ENCODE measurements at regions not wholly inside any gene's neighbourhood (a gene's known extent, or its start where the extent isn't known, plus 50 kb on each side); places are given as distances from the start of the nearest gene placed in this dataset.

DNA sequence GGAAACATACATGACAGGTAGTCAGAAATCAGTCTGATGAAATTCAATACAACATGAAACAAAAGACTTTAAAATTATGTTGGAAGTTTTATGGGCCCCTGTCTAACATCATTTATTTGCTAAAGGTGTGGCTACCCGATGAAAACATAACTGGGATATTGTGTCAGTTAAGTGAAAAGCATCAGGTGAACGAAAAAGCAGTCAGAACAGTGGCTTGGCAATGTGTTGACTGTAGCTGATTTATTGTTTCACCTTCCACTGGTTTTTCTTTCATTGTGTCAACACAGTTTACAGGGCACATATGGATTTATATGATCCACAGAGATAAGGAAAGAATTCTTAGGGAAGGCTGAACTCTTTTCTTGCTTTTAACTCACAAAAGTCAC, 429.6 kb upstream of the ZNF608 start:
- POLR2A ChIA-PET, result no interaction called here
- TF ChIP-seq, protein P1, sequence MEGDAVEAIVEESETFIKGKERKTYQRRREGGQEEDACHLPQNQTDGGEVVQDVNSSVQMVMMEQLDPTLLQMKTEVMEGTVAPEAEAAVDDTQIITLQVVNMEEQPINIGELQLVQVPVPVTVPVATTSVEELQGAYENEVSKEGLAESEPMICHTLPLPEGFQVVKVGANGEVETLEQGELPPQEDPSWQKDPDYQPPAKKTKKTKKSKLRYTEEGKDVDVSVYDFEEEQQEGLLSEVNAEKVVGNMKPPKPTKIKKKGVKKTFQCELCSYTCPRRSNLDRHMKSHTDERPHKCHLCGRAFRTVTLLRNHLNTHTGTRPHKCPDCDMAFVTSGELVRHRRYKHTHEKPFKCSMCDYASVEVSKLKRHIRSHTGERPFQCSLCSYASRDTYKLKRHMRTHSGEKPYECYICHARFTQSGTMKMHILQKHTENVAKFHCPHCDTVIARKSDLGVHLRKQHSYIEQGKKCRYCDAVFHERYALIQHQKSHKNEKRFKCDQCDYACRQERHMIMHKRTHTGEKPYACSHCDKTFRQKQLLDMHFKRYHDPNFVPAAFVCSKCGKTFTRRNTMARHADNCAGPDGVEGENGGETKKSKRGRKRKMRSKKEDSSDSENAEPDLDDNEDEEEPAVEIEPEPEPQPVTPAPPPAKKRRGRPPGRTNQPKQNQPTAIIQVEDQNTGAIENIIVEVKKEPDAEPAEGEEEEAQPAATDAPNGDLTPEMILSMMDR (IDR thresholded peaks at IDR 0.05; ENCODE audit: control extremely low read depth, extremely low read depth, low read depth, missing control alignments), result no peak
- CTCF ChIA-PET, result no interaction called here
- DNase-seq (ENCODE audit: extremely low spot score), result no peak

DNA sequence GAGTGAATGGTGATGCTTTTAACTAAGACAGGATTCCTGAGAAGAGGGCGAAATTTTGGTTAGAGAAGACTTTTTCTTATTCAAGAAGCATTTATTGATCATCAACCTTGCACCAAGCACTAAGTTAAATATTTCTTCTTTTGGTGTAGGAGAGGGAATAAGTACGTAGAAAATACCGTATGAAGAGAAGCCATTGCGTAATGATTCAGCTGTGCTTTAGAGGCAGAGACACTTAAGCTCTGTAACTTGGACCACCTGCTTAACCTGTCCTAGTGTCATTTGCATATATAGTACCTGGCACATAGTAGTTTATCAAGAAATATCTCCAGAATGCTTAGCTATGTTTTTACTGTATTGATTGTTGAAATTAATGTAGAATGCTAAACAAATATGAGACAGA, 430.9 kb upstream of the ZNF608 start:
- TF ChIP-seq, protein P1 (IDR thresholded peaks at IDR 0.05; ENCODE audit: control extremely low read depth, extremely low read depth, low read depth, missing control alignments), result no peak
- CTCF ChIA-PET, result interaction anchor here (1.2 kb wide), 1 partner anchor 19 kb away, joined by 3 read pairs; no protein-coding TSS in a partner anchor
- no peak for DNase-seq (ENCODE audit: extremely low spot score)
- POLR2A ChIA-PET, result no interaction called here

DNA sequence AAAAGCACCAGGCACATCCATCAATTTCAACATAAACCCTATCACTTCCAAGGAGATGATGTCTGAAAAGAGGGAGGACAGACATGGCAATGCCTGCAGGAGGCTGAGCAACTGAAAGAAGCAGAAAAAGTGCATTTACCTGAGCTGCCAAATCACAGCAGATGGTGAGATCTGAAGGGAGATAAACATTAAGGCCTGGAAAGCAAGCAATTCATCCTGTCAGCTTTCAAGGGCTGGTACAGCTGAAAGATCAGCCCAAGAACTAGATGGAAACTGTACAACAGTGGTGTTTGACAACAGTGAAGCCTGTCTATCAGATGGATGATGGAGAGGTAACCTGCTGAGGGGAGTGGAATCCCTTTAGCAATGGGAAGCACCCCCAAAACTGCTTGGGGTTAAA, 433.2 kb upstream of the ZNF608 start:
- ChIA-PET POLR2A (no interaction called here), CTCF (interaction anchor here (0.7 to 1.9 kb wide), 4 partner anchors 9 to 141 kb away, joined by 3 to 7 read pairs (median 4); no protein-coding TSS in a partner anchor)
- TF ChIP-seq, protein P1 (IDR thresholded peaks at IDR 0.05; ENCODE audit: control extremely low read depth, extremely low read depth, low read depth, missing control alignments), result no peak
- DNase-seq (ENCODE audit: extremely low spot score), result no peak

DNA sequence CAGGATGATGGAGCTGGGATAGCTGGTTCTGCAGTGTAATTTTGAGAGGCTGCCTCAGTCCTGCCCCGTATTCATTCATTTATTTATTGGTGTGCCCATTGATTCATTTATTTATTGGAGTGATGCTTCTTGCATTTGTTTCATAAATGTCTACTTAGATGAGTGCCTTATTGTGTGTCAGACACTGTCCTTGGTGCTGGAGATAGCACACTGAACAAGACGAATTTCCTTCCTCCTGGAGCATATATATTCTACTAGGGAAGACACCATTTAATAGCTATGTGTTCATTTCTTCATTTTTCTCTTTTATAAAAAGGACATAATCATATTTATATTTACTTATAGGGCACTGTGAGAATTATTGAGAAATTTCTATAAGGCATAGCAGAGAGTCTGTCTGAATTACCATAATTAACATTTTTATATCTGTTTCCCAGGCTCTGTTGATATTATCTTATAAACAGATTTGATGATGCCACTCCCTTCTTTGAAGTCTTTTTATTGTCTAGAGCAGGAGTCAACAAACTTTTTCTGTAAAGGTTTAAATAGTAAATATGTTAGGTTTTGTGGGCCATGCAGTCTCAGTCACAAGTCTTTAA, 433.9 kb upstream of the ZNF608 start:
- TF ChIP-seq, protein P1 (IDR thresholded peaks at IDR 0.05; ENCODE audit: control extremely low read depth, extremely low read depth, low read depth, missing control alignments), result no peak
- POLR2A ChIA-PET, result no interaction called here
- DNase-seq (ENCODE audit: extremely low spot score), result no peak
- CTCF ChIA-PET, result interaction anchor here (0.7 to 1.9 kb wide), 6 partner anchors 8 to 140 kb away, joined by 3 to 7 read pairs (median 4); no protein-coding TSS in a partner anchor

DNA sequence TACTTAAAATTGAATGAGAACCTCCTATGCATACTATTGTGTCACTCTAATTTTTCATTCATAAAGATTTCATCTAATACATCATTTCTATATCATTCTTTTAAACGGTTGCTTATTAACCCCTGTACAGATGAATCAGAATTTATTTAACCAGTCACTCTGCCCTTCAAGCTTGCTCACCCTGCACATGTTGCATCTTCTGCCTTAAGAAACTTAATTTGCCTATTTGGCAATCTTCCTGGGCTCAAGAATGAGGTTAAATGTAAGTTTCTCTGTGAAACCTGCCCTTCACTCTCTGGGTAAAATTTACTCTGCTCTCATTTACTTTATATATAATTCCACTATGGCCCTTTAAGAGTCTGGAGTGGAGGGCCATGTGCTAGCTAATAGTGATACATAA, 434.7 kb upstream of the ZNF608 start:
- DNase-seq (ENCODE audit: extremely low spot score), result no peak
- POLR2A ChIA-PET, result no interaction called here
- TF ChIP-seq, protein P1 (IDR thresholded peaks at IDR 0.05; ENCODE audit: control extremely low read depth, extremely low read depth, low read depth, missing control alignments), result no peak
- CTCF ChIA-PET, result interaction anchor here (1.2 to 1.7 kb wide), 5 partner anchors 16 to 74 kb away, joined by 3 to 5 read pairs (median 4); no protein-coding TSS in a partner anchor

DNA sequence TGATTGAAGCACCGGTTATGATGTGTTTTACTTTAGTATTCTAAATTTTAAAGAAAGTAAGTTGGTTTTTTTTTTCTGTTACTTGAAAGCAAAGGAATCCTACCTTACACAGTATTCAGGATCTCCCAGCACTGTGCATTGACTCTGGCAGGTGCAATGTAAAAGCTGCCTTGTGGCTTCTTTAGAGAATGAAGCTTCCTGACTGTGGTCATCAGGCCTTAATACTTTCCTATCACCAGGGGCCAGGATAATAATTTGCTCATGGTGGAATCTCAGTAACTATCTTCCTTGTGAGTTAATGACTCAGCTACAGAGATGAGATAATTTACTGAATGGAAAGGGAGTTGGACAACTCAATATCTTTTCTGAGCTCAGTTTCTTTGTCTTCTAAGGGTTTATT, 435.5 kb upstream of the ZNF608 start:
- TF ChIP-seq, protein P1 (IDR thresholded peaks at IDR 0.05; ENCODE audit: control extremely low read depth, extremely low read depth, low read depth, missing control alignments), result no peak
- ChIA-PET CTCF (interaction anchor here (1.0 to 1.5 kb wide), 6 partner anchors 9 to 74 kb away, joined by 3 to 5 read pairs (median 4); no protein-coding TSS in a partner anchor), POLR2A (no interaction called here)
- no peak for DNase-seq (ENCODE audit: extremely low spot score)

Measured in GM10248 (cell line).